ENCODE measurements at regions not wholly inside any gene's neighbourhood (a gene's known extent, or its start where the extent isn't known, plus 50 kb on each side); places are given as distances from the start of the nearest gene placed in this dataset.

DNA sequence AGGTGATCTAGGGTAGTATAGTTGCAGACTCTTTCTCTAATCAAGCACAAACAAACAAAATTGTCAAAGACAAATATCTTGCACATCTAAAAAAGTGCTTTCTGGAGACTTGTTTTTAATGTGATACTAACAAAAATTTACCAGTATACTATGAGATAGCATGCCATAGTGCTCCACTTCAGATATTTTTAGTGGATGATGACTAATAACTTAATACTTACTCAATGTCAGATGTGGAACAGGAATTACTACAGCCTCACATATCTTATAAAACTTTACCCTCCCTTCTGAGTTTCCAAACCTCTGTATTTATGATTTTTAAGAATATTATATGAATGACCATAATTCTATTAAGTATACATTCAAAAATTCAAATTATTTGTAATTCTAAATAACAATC, 1162.0 kb upstream of the SLC39A10 start:
- TF ChIP-seq ZNF772 (CRISPR knock-in tag; IDR thresholded peaks at IDR 0.05): no peak
- no peak for TF ChIP-seq NFE2L1 (CRISPR knock-in tag; IDR thresholded peaks at IDR 0.05; ENCODE audit: borderline replicate concordance)
- no peak for TF ChIP-seq ZNF703 (CRISPR knock-in tag; IDR thresholded peaks at IDR 0.05; ENCODE audit: borderline replicate concordance)
- no peak for TF ChIP-seq ZMYM2 (CRISPR knock-in tag; IDR thresholded peaks at IDR 0.05)
- no peak for TF ChIP-seq TRIM24 (CRISPR knock-in tag; IDR thresholded peaks at IDR 0.05)
- no peak for TF ChIP-seq SSRP1 (CRISPR knock-in tag; IDR thresholded peaks at IDR 0.05)
- no peak for TF ChIP-seq ELF4 (CRISPR knock-in tag; IDR thresholded peaks at IDR 0.05; ENCODE audit: borderline replicate concordance)
- TF ChIP-seq, protein P1, sequence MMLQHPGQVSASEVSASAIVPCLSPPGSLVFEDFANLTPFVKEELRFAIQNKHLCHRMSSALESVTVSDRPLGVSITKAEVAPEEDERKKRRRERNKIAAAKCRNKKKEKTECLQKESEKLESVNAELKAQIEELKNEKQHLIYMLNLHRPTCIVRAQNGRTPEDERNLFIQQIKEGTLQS (CRISPR knock-in tag; IDR thresholded peaks at IDR 0.05): no peak
- TF ChIP-seq ZNF737 (CRISPR knock-in tag; IDR thresholded peaks at IDR 0.05; ENCODE audit: borderline replicate concordance): no peak
- TF ChIP-seq NFRKB (IDR thresholded peaks at IDR 0.05): no peak
- TF ChIP-seq, protein P2, sequence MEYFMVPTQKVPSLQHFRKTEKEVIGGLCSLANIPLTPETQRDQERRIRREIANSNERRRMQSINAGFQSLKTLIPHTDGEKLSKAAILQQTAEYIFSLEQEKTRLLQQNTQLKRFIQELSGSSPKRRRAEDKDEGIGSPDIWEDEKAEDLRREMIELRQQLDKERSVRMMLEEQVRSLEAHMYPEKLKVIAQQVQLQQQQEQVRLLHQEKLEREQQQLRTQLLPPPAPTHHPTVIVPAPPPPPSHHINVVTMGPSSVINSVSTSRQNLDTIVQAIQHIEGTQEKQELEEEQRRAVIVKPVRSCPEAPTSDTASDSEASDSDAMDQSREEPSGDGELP (IDR thresholded peaks at IDR 0.05; ENCODE audit: borderline replicate concordance, low read depth): no peak
- no peak for TF ChIP-seq TAF15 (IDR thresholded peaks at IDR 0.05; ENCODE audit: low read depth, low read length, poor library complexity, severe bottlenecking)
- TF ChIP-seq, protein P3, sequence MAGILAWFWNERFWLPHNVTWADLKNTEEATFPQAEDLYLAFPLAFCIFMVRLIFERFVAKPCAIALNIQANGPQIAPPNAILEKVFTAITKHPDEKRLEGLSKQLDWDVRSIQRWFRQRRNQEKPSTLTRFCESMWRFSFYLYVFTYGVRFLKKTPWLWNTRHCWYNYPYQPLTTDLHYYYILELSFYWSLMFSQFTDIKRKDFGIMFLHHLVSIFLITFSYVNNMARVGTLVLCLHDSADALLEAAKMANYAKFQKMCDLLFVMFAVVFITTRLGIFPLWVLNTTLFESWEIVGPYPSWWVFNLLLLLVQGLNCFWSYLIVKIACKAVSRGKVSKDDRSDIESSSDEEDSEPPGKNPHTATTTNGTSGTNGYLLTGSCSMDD (CRISPR knock-in tag; IDR thresholded peaks at IDR 0.05): no peak
- no peak for TF ChIP-seq KMT2A (CRISPR knock-in tag; IDR thresholded peaks at IDR 0.05)
- TF ChIP-seq JUNB (CRISPR knock-in tag; IDR thresholded peaks at IDR 0.05; ENCODE audit: borderline replicate concordance): no peak
- TF ChIP-seq ZNF17 (CRISPR knock-in tag; IDR thresholded peaks at IDR 0.05): no peak
- H3K9ac ChIP-seq (ENCODE audit: insufficient read depth, low read depth, low read length): no peak overlapping the region
- ATAC-seq (no peak), FAIRE-seq (no peak), DNase-seq (ENCODE audit: low spot score) (no peak)
- BruUV-seq (replicated peaks): no TSS peak
- H3K27me3 ChIP-seq (ENCODE audit: control insufficient read depth in 1 of 2, insufficient read depth in 2 of 2, low read length in 2 of 2): no peaks in the 10 kb centered on the region
- H3K36me3 ChIP-seq (replicated peaks in 1 of 2; ENCODE audit: control insufficient read depth in 1 of 2, insufficient read depth in 2 of 2, low read length in 2 of 2): no peaks in the 10 kb centered on the region
- CTCF ChIA-PET (ENCODE audit: low intra/inter-chr PET ratio, low total read pairs): no interaction called here
- H3K79me2 ChIP-seq (ENCODE audit: insufficient read depth, low read length): no peaks in the 10 kb centered on the region
- no peaks in the 10 kb centered on the region for H4K20me1 ChIP-seq (ENCODE audit: insufficient read depth, low read length)
- H3K27ac ChIP-seq (ENCODE audit: extremely low read length, insufficient read depth, low read length): no peak overlapping the region
- POLR2A ChIA-PET: no interaction called here
- no peaks in the 10 kb centered on the region for H3K9me3 ChIP-seq (ENCODE audit: low read length)
- no peak overlapping the region for H3K4me2 ChIP-seq (ENCODE audit: low read depth, low read length)
- H2AFZ ChIP-seq (ENCODE audit: low read length): no peak overlapping the region
- no peak overlapping the region for H3K4me3 ChIP-seq (replicated peaks in 1 of 3; ENCODE audit: insufficient read depth in 1 of 3, low read depth in 2 of 3, low read length in 3 of 3)
- in situ Hi-C loops (cut with HindIII; ENCODE audit: extremely low pct_ligation_motif_present, low pct_unique_long_range_greater_than_20kb): no loop called here
- intact Hi-C loops (cut with micrococcal nuclease; ENCODE audit: unreplicated experiment): no loop called here
- no peaks in the 10 kb centered on the region for H3K4me1 ChIP-seq (ENCODE audit: insufficient read depth, low read length)
